ENCODE measurements at regions not wholly inside any gene's neighbourhood (a gene's known extent, or its start where the extent isn't known, plus 50 kb on each side); places are given as distances from the start of the nearest gene placed in this dataset.

DNA sequence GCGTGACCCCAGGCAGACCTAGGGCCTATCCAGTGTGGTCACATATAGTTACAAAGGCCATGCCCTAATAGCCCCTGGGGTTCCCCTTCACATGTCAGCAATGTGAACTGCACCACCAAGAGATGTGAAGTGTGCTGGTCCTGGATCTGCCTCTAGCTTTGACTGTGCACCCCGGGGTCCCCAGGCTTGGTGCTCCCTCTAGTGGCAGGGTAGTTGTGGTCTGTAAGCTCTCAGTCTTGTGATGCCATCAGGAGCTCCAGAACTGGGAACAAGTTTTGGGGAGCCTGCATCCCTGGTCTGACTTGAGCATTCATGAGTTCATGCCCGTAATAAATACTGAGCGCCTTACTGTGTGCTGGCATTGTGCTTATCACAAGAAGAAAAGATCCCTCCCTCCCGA is 143.4 kb downstream of the DHX35 start:
- Histone ChIP-seq H3K23ac (ENCODE audit: insufficient read length) (no peak overlapping the region), H4K91ac (replicated peaks; ENCODE audit: insufficient read length, low read length) (no peak overlapping the region), H3K23me2 (ENCODE audit: low read depth, low read length) (peaks cover 3% of the 10 kb centered on the region; the same call in 1 of the 2 replicates), H4K8ac (ENCODE audit: extremely low read depth, insufficient read depth, low read length) (no peak overlapping the region), H3K56ac (replicated peaks; ENCODE audit: insufficient read length, low read depth, low read length) (no peak overlapping the region), H2BK20ac (ENCODE audit: low read length) (no peak overlapping the region), H3K4me1 (replicated peaks in 1 of 4; ENCODE audit: control insufficient read depth in 3 of 4, insufficient read depth in 4 of 4, low read length in 3 of 4) (peaks cover 0 to 9% (median 4%) of the 10 kb centered on the region in 4 experiments; a peak in 4 of 7 replicates), H2AK5ac (ENCODE audit: low read depth, low read length) (no peak overlapping the region), H2BK15ac (ENCODE audit: low read length) (no peak overlapping the region), H2AFZ (ENCODE audit: low read length) (no peak overlapping the region), H3K14ac (ENCODE audit: insufficient read length) (no peak overlapping the region), H3K36me3 (ENCODE audit: control insufficient read depth in 2 of 4, insufficient read depth in 4 of 4, low read length in 3 of 4) (no peaks in the 10 kb centered on the region), H3K27me3 (replicated peaks in 1 of 4; ENCODE audit: control insufficient read depth in 3 of 4, extremely low read depth in 1 of 4, insufficient read depth in 3 of 4, low read length in 3 of 4) (no peaks in the 10 kb centered on the region), H3K4me3 (ENCODE audit: extremely low read depth in 1 of 4, insufficient read depth in 2 of 4, low read depth in 3 of 4, low read length in 4 of 4) (no peak overlapping the region), H3K9ac (replicated peaks in 1 of 4; ENCODE audit: extremely low read depth in 1 of 4, low read depth in 3 of 4, low read length in 3 of 4) (no peak overlapping the region), H2BK5ac (ENCODE audit: low read depth, low read length) (no peak overlapping the region), H2BK120ac (replicated peaks; ENCODE audit: low read depth, low read length) (no peak overlapping the region), H3K27ac (ENCODE audit: low read depth, low read length) (no peak overlapping the region), H3K79me1 (ENCODE audit: low read depth, low read length) (no peaks in the 10 kb centered on the region), H3K4me2 (ENCODE audit: insufficient read depth in 1 of 2, low read depth in 2 of 2, low read length in 2 of 2) (no peak overlapping the region), H3K4ac (replicated peaks; ENCODE audit: insufficient read length, low read depth, low read length) (no peak overlapping the region), H2BK12ac (ENCODE audit: low read depth, low read length) (no peak overlapping the region), H4K5ac (ENCODE audit: insufficient read length, low read depth, low read length) (no peak overlapping the region), H3K79me2 (ENCODE audit: control insufficient read depth in 1 of 2, insufficient read depth in 2 of 2, low read length in 2 of 2) (no peaks in the 10 kb centered on the region), H3K18ac (ENCODE audit: extremely low read depth, low read length) (no peak overlapping the region), H4K20me1 (replicated peaks in 1 of 2; ENCODE audit: control insufficient read depth in 1 of 2, insufficient read depth in 2 of 2, low read length in 2 of 2) (peaks cover 0 to 3% of the 10 kb centered on the region in 2 experiments), H3K9me3 (ENCODE audit: insufficient read depth in 2 of 2, low read depth in 1 of 2, low read length in 1 of 2) (peaks cover 0 to 4% of the 10 kb centered on the region in 2 experiments; a peak in 2 of 4 replicates)
- ChIA-PET POLR2A (ENCODE audit: partially characterized antibody) (no interaction called here), CTCF (ENCODE audit: partially characterized antibody) (interaction anchor here (0.6 to 4.9 kb wide), 9 partner anchors 10 to 164 kb away, joined by 3 to 30 read pairs (median 5); no protein-coding TSS in a partner anchor)
- no peak for TF ChIP-seq BCL11A (IDR thresholded peaks at IDR 0.05; ENCODE audit: low read depth in 2 of 2, low read length in 2 of 2)
- TF ChIP-seq, protein P1, sequence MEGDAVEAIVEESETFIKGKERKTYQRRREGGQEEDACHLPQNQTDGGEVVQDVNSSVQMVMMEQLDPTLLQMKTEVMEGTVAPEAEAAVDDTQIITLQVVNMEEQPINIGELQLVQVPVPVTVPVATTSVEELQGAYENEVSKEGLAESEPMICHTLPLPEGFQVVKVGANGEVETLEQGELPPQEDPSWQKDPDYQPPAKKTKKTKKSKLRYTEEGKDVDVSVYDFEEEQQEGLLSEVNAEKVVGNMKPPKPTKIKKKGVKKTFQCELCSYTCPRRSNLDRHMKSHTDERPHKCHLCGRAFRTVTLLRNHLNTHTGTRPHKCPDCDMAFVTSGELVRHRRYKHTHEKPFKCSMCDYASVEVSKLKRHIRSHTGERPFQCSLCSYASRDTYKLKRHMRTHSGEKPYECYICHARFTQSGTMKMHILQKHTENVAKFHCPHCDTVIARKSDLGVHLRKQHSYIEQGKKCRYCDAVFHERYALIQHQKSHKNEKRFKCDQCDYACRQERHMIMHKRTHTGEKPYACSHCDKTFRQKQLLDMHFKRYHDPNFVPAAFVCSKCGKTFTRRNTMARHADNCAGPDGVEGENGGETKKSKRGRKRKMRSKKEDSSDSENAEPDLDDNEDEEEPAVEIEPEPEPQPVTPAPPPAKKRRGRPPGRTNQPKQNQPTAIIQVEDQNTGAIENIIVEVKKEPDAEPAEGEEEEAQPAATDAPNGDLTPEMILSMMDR (IDR thresholded peaks at IDR 0.05; ENCODE audit: control extremely low read depth in 1 of 3, insufficient read depth in 1 of 3, low read depth in 1 of 3, low read length in 3 of 3): peak in 2 of 3 experiments; percentile 26 to 37; a peak in 2 of 4 replicates
- no peak for FAIRE-seq
- no peak for DNase-seq (ENCODE audit: low read depth in 1 of 2, low spot score in 2 of 2)
- WGBS, 2 experiments (ENCODE audit: extremely low coverage in 1 of 2, insufficient coverage in 1 of 2, insufficient read length in 1 of 2, insufficient replicate concordance in 2 of 2, low coverage in 1 of 2, low lambda C conversion rate in 2 of 2, missing lambda C conversion rate in 1 of 2): 97% methylated on average over 5 of the region's 5 CpGs; no CpG with 5 or more reads in 1 of the 2 experiments
